ENCODE measurements at regions not wholly inside any gene's neighbourhood (a gene's known extent, or its start where the extent isn't known, plus 50 kb on each side); places are given as distances from the start of the nearest gene placed in this dataset.

DNA sequence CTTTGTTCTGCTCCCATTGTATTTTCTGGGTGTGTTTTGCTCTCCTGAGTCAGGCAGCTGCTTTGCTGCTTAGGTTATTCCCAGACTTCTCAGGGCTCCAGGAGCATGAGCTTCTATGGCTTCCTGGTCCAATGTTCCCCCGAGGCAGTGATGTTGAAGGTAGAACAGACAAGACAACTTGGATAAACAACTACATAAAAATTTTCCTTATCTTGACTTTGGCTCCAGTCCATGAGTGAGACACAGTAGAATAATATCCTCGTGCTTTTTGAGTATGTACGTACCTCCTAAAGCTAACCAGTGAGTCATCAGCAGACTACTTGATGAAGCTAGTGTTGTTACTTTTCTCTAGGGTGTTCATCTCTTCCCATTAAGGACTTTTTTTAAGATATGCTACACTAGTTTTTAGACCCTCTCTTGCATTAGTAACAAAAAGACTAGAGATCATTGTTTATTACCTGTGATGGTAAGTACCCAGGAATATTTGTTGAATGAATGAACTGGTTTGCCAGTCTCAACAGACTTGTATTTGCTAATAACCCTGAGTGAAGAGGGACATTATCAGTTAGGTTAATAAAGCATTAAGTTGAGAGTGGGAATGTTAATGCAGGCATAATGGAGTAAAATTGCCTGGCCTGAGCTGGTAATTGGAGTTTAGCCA is 131.9 kb downstream of the FHIP1A start:
- TF ChIP-seq ZNF134 (CRISPR knock-in tag; conservative IDR thresholded peaks at IDR 0.05) (no peak), HMBOX1 (IDR thresholded peaks at IDR 0.05) (no peak), ELF4 (CRISPR knock-in tag; IDR thresholded peaks at IDR 0.05) (no peak), BDP1 (IDR thresholded peaks at IDR 0.05; ENCODE audit: insufficient read depth, insufficient read length) (no peak), SMARCC2 (IDR thresholded peaks at IDR 0.05; ENCODE audit: low read depth) (no peak), ZNF431 (CRISPR knock-in tag; IDR thresholded peaks at IDR 0.05) (no peak), COPS2 (conservative IDR thresholded peaks at IDR 0.05) (no peak), ZNF717 (CRISPR knock-in tag; IDR thresholded peaks at IDR 0.05) (no peak), SRSF1 (IDR thresholded peaks at IDR 0.05; ENCODE audit: low read depth, low read length) (no peak), KDM1A (IDR thresholded peaks at IDR 0.05) (no peak), GATA2 (CRISPR knock-in tag; IDR thresholded peaks at IDR 0.05) (no peak)
- TF ChIP-seq, protein P1, sequence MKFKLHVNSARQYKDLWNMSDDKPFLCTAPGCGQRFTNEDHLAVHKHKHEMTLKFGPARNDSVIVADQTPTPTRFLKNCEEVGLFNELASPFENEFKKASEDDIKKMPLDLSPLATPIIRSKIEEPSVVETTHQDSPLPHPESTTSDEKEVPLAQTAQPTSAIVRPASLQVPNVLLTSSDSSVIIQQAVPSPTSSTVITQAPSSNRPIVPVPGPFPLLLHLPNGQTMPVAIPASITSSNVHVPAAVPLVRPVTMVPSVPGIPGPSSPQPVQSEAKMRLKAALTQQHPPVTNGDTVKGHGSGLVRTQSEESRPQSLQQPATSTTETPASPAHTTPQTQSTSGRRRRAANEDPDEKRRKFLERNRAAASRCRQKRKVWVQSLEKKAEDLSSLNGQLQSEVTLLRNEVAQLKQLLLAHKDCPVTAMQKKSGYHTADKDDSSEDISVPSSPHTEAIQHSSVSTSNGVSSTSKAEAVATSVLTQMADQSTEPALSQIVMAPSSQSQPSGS (CRISPR knock-in tag; IDR thresholded peaks at IDR 0.05) = no peak
- TF ChIP-seq, protein P2, sequence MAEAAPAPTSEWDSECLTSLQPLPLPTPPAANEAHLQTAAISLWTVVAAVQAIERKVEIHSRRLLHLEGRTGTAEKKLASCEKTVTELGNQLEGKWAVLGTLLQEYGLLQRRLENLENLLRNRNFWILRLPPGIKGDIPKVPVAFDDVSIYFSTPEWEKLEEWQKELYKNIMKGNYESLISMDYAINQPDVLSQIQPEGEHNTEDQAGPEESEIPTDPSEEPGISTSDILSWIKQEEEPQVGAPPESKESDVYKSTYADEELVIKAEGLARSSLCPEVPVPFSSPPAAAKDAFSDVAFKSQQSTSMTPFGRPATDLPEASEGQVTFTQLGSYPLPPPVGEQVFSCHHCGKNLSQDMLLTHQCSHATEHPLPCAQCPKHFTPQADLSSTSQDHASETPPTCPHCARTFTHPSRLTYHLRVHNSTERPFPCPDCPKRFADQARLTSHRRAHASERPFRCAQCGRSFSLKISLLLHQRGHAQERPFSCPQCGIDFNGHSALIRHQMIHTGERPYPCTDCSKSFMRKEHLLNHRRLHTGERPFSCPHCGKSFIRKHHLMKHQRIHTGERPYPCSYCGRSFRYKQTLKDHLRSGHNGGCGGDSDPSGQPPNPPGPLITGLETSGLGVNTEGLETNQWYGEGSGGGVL (CRISPR knock-in tag; IDR thresholded peaks at IDR 0.05) = no peak
- ATAC-seq (no peak), FAIRE-seq (no peak), DNase-seq (ENCODE audit: extremely low read depth in 1 of 4, low spot score in 3 of 4) (no peak)
- no TSS peak for BruUV-seq (replicated peaks)
- no peak overlapping the region for H2AFZ ChIP-seq (ENCODE audit: low read depth, low read length)
- H3K4me2 ChIP-seq (ENCODE audit: insufficient read depth, low read length) = no peak overlapping the region
- H3K9me3 ChIP-seq (replicated peaks; ENCODE audit: control insufficient read depth, insufficient read depth, low read depth, low read length) = no peaks in the 10 kb centered on the region
- CTCF ChIA-PET (ENCODE audit: low intra/inter-chr PET ratio) = no interaction called here
- H3K36me3 ChIP-seq (ENCODE audit: control insufficient read depth, insufficient read depth, low read length) = no peaks in the 10 kb centered on the region
- H3K4me1 ChIP-seq (replicated peaks in 1 of 2; ENCODE audit: control insufficient read depth in 2 of 2, insufficient read depth in 2 of 2, low read length in 2 of 2) = no peaks in the 10 kb centered on the region
- no peak overlapping the region for H3K27ac ChIP-seq (ENCODE audit: extremely low read depth, low read depth, low read length)
- H3K79me2 ChIP-seq (ENCODE audit: control insufficient read depth, insufficient read depth, low read length) = no peaks in the 10 kb centered on the region
- H3K27me3 ChIP-seq (ENCODE audit: control insufficient read depth in 2 of 2, insufficient read depth in 2 of 2, low read length in 2 of 2) = no peaks in the 10 kb centered on the region
- H3K9me1 ChIP-seq (ENCODE audit: control insufficient read depth, insufficient read depth, low read length) = no peaks in the 10 kb centered on the region
- no peak overlapping the region for H3K9ac ChIP-seq (ENCODE audit: insufficient read depth in 1 of 2, low read depth in 2 of 2, low read length in 2 of 2)
- H3K4me3 ChIP-seq = no peak overlapping the region
- 0% methylated on average over 3 of the region's 3 CpGs for WGBS (ENCODE audit: insufficient coverage, low coverage, missing lambda C conversion rate)
- intact Hi-C loops (cut with micrococcal nuclease) (no loop called here), in situ Hi-C loops (cut with MboI) (no loop called here)
- POLR2A ChIA-PET = interaction anchor here (1.2 kb wide), 1 partner anchor 17 kb away, joined by 4 read pairs; no protein-coding TSS in a partner anchor
- no peaks in the 10 kb centered on the region for H4K20me1 ChIP-seq (replicated peaks; ENCODE audit: control insufficient read depth, insufficient read depth, low read length)
